ENCODE measurements at regions not wholly inside any gene's neighbourhood (a gene's known extent, or its start where the extent isn't known, plus 50 kb on each side); places are given as distances from the start of the nearest gene placed in this dataset.

DNA sequence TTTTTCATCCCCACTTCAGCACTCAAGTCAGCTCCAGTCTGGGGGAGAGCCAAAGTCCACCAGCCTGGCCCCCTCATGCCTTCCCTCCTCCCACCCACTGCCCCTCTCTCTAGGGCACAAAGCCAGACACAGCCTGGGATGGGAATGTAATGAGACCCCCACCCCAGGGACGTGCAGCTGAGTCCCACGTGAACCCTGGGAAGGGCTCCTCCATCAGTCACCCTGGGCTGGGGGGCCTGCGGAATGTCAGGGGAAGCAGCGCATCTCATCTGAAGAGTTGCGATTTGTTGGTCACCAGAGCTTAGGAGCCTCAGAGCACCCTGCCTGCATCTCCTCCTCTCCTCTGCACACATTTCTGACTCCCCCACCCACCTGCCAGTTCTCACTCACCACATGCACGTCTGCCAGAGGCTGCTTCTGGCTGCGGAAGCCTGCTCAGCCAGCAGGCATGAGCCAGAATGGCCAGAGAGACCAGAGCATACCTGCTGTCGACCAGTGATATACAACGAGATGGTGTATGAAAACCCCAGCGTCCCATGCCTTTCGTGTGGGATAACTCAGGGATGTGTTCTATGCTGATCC lies 167.1 kb upstream of the TOP1 start:
- H3K4me3 ChIP-seq (ENCODE audit: low read length) = no peak overlapping the region
- H3K79me2 ChIP-seq (ENCODE audit: control insufficient read depth, low read length) = no peaks in the 10 kb centered on the region
- H4K20me1 ChIP-seq (ENCODE audit: control insufficient read depth, insufficient read depth, low read depth, low read length) = no peaks in the 10 kb centered on the region
- TF ChIP-seq EZH2phosphoT487 (IDR thresholded peaks at IDR 0.05; ENCODE audit: borderline replicate concordance, low read length) = no peak
- TF ChIP-seq, protein P1, sequence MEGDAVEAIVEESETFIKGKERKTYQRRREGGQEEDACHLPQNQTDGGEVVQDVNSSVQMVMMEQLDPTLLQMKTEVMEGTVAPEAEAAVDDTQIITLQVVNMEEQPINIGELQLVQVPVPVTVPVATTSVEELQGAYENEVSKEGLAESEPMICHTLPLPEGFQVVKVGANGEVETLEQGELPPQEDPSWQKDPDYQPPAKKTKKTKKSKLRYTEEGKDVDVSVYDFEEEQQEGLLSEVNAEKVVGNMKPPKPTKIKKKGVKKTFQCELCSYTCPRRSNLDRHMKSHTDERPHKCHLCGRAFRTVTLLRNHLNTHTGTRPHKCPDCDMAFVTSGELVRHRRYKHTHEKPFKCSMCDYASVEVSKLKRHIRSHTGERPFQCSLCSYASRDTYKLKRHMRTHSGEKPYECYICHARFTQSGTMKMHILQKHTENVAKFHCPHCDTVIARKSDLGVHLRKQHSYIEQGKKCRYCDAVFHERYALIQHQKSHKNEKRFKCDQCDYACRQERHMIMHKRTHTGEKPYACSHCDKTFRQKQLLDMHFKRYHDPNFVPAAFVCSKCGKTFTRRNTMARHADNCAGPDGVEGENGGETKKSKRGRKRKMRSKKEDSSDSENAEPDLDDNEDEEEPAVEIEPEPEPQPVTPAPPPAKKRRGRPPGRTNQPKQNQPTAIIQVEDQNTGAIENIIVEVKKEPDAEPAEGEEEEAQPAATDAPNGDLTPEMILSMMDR (IDR thresholded peaks at IDR 0.05; ENCODE audit: low read depth, low read length, poor library complexity, severe bottlenecking) = no peak
- no peaks in the 10 kb centered on the region for H3F3A ChIP-seq (ENCODE audit: control insufficient read depth, insufficient read depth)
- H3K9me2 ChIP-seq (replicated peaks; ENCODE audit: control insufficient read depth, low read length) = no peaks in the 10 kb centered on the region
- H3K4me1 ChIP-seq (ENCODE audit: control insufficient read depth, low read length) = no peaks in the 10 kb centered on the region
- H3K27me3 ChIP-seq (ENCODE audit: control insufficient read depth, low read length) = no peaks in the 10 kb centered on the region
- H3K4me2 ChIP-seq (ENCODE audit: low read length) = no peak overlapping the region
- H3K9me3 ChIP-seq (ENCODE audit: control insufficient read depth, insufficient read depth, low read length) = no peaks in the 10 kb centered on the region
- H3K36me3 ChIP-seq (ENCODE audit: control insufficient read depth, low read length) = no peaks in the 10 kb centered on the region
- H3K27ac ChIP-seq (ENCODE audit: low read depth, low read length) = no peak overlapping the region

DNA sequence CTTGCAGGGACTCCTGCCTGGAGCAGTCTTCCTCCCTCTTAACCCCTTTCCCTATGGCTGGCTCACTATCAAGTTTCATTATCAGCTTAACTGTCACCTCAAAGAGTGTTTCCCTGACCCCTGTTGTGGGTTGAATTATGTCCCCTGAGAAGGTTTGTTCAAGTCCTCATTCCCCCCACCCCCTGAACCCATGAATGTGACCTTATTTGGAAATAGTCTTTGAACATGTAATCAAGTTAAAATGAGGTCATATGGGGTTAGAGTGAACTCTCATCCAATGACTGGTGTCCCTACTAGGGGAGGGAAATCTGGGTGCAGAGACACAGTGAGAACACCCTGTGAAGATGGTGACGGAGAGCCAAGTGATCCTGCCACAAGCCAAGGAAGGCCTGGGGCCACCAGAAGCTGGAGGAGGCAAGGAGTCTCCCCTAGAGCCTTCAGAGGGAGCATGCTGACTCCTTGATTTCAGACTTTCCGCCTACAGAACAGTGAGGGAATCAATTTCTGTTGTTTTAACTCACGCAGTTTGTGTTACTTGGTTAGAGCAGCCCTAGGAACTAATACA lies 165.2 kb upstream of the TOP1 start:
- Histone ChIP-seq H3K36me3 (ENCODE audit: control insufficient read depth, low read length) (no peaks in the 10 kb centered on the region), H3K27ac (ENCODE audit: low read depth, low read length) (no peak overlapping the region), H3K4me1 (ENCODE audit: control insufficient read depth, low read length) (no peaks in the 10 kb centered on the region), H3K79me2 (ENCODE audit: control insufficient read depth, low read length) (no peaks in the 10 kb centered on the region), H3K4me3 (ENCODE audit: low read length) (no peak overlapping the region), H3K9me3 (ENCODE audit: control insufficient read depth, insufficient read depth, low read length) (no peaks in the 10 kb centered on the region), H4K20me1 (ENCODE audit: control insufficient read depth, insufficient read depth, low read depth, low read length) (no peaks in the 10 kb centered on the region), H3K9me2 (replicated peaks; ENCODE audit: control insufficient read depth, low read length) (no peaks in the 10 kb centered on the region), H3K4me2 (ENCODE audit: low read length) (no peak overlapping the region), H3F3A (ENCODE audit: control insufficient read depth, insufficient read depth) (no peaks in the 10 kb centered on the region), H3K27me3 (ENCODE audit: control insufficient read depth, low read length) (no peaks in the 10 kb centered on the region)
- TF ChIP-seq EZH2phosphoT487 (IDR thresholded peaks at IDR 0.05; ENCODE audit: borderline replicate concordance, low read length) = no peak
- TF ChIP-seq, protein P1 (IDR thresholded peaks at IDR 0.05; ENCODE audit: low read depth, low read length, poor library complexity, severe bottlenecking) = no peak

DNA sequence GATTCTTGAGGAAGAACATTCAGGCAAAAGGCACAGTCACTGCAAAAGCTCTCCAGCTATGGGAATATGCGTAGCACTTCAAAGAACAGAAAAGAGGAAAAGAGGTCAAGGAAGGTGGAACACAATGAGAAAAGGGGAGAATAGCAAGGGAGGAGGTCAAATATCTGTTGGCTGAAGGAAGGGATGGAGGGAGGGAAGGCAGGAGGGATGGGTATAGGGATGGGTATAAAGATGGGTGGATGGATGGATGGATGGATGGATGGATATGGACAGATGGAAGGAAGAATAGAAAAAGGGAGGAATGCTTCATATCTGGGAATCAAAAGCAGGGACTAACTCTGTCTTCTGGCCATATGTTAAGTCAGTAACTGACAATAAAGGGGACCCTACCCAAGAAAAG lies 164.2 kb upstream of the TOP1 start:
- Histone ChIP-seq H3K79me2 (ENCODE audit: control insufficient read depth, low read length) (no peaks in the 10 kb centered on the region), H3K9me2 (replicated peaks; ENCODE audit: control insufficient read depth, low read length) (no peaks in the 10 kb centered on the region), H3K36me3 (ENCODE audit: control insufficient read depth, low read length) (no peaks in the 10 kb centered on the region), H4K20me1 (ENCODE audit: control insufficient read depth, insufficient read depth, low read depth, low read length) (no peaks in the 10 kb centered on the region), H3K27me3 (ENCODE audit: control insufficient read depth, low read length) (no peaks in the 10 kb centered on the region), H3K4me1 (ENCODE audit: control insufficient read depth, low read length) (no peaks in the 10 kb centered on the region), H3K27ac (ENCODE audit: low read depth, low read length) (no peak overlapping the region), H3K9me3 (ENCODE audit: control insufficient read depth, insufficient read depth, low read length) (no peaks in the 10 kb centered on the region), H3K4me3 (ENCODE audit: low read length) (no peak overlapping the region), H3F3A (ENCODE audit: control insufficient read depth, insufficient read depth) (no peaks in the 10 kb centered on the region), H3K4me2 (ENCODE audit: low read length) (no peak overlapping the region)
- TF ChIP-seq, protein P1 (IDR thresholded peaks at IDR 0.05; ENCODE audit: low read depth, low read length, poor library complexity, severe bottlenecking) = no peak
- no peak for TF ChIP-seq EZH2phosphoT487 (IDR thresholded peaks at IDR 0.05; ENCODE audit: borderline replicate concordance, low read length)
